Suppressor macrophage (primary cell): ENCODE measurements at regions not wholly inside any gene's neighbourhood (a gene's known extent, or its start where the extent isn't known, plus 50 kb on each side); places are given as distances from the start of the nearest gene placed in this dataset.
A peak's percentile ranks its signal among the peaks of the same experiment; 100 is the strongest.

Source experiments
- DNase-seq, 4 experiments: peaks; one replicate each; pipeline ENCODE4 v3.0.0-alpha.2; 2020 to 2022

DNA sequence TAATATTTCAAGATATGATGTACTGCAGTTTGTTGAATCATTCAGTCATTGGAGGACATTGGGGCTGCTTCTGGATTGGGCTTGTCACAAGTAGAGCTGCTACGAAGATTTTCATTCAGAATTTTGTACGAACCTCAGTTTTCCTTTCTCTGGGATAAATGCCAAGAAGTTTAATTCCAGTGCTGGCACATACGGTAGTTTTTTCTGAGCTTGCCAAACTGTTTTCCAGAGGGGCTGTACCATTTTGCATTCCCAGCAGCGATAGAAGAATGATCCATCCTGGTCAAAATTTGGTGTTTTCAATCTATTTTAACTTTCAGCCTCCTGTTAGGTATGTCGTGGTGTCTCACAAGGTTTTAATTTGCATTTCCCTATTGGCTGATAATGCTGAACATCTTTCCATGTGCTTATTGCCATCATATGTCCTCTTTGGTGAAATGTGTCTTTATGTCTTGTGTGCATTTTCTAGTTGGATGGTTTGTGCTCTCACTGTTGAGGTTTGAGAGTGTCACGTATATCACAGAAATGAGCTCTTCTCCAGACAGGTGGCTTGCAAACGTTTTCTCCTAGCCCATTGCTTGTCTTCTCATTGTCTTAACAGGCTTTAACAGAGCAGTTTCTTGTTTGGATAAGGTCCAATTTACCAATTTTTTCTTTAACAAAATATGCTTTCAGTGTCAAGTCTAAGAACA lies 612.6 kb downstream of the GALR1 start:
- DNase-seq, result no peak

DNA sequence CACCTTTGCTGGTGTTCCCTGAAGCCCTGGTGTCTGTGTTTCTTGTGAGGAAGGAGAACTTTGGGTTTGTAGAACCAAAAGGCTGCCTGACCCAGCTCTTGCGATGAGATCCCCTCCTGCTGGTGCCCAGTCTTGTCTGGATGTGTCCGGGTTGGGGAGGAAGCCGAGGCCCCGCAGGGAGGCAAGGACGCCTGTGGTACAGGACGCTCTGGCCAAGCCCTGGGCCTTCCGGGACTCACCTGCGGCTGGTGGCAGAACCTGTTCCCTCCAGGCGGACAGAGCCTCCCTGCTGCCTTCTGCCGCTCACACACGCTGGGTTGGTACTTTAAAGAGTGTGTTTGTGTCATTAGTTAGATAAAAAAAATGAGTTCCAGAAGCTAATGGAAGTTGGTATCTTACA lies 616.2 kb downstream of the GALR1 start:
- no peak for DNase-seq

DNA sequence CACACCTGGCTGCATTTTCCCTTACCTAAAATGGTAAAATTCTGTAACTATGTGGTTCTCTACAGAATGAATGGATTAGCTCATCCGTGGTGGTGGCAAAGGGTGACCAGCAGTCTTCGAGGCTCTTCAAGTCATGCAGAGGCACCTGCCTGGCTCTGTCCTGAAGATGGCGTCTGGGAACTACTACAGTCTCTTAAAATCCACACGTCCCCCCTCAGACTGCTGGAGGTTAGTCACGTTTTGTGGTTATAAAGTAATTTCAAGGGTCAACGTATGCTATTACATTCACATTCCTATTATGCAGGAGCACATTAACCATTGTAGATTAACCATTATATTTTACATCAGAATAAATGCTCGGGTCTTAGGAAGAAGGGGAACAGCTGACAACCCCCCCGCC lies 616.7 kb downstream of the GALR1 start:
- no peak for DNase-seq

DNA sequence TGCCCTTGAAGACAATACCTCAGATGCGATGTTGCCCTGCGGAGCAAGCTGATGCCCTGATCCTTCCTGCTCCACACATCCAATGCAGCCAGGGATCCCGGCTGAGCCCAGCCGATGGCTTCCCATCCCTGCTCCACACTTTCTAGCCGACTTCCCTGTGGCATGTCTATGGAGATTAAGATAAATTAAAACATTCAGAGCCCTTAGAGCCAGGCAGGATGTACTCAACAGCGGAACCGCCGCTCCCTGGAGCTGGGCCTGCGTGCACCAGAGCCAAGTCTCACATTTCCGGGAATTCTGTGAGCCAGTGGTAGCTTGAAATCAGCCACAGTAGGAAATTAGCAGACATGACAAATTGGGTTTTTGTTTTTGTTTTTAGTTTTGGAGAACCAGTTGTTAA lies 620.6 kb downstream of the GALR1 start:
- no peak for DNase-seq

DNA sequence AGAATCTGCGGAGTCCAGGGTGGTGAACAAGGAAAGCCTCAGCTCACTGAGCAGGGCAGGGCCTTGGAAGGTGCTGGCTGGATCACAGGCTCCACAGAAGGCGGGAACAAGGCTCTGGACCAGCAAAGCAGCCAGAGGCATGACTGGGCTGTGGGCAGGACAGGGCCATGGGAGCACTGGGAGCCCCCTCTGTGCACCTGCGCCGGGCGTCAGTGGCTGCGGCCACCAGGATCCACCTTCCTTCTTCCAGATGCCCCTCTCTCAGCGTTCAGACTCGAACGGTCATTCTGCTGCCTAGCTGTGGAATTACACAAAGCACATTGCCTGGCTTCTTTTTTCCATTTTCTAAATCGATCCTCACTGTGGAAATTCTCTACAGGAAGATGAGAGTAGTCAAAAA lies 621.2 kb downstream of the GALR1 start:
- no peak for DNase-seq

DNA sequence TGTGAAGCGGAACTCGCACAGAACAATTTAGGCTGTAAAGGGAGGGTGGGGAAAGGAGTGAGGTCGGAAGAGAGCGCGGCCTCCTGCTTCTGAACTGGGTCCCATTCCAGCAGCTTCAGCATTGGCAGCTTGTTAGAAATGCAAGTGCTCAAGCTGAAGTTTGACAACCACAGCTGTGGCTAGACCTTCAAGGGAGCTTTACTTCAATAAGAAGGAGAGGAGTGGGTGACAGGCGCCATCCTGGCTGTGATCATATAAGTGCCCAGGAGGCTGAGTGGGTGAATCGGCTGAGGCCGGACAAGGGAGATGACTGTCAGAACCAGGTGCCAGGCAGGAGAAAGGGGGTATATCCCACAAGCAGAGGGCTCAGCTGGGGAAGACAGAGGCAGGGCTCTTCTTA lies 622.5 kb downstream of the GALR1 start:
- no peak for DNase-seq

DNA sequence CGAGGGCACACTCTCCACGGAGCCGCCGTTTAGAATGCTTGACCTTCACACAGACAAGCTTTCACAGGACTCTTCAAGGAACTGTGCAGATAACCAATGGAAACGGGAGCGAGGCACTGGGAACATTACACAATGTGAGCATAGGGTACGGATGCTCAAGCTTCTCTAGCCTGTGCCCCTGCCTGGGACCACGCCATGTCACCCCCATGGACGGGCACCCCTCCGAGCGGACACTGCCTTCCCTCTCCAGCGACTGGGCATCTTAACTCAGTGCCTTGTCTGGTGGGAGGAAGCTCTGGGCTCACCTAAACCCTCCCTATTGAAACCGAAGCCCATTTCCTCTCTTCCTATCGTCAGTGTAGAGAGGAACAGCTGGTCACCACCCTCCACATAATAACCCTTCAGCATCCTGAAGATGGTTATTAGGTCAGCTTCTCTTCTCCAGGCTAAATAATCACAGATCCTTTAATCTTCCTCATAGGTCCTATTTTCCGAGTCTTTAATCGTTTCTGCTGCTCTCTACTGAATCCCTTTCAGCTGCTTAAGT lies 626.7 kb downstream of the GALR1 start:
- DNase-seq, result no peak

DNA sequence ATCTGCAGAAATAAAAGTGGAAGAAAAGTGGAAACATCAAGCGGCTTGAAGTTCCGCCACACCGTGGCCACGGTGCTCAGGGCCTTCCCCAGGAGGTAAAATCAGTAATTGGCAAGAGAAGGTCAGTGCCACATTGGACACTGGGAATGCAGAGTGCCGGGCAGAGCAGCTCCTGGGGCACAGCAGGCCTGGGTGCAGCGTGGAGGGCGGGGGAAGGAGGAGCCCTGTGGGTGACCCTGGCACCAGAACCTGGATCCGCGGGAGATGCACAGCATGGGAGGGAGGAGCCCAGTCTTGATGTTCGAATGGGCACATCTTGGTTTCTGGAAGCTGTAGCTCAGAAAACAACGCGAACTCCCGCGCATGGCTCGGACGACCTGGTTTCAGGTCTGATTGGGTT lies 630.2 kb downstream of the GALR1 start:
- DNase-seq, result no peak

DNA sequence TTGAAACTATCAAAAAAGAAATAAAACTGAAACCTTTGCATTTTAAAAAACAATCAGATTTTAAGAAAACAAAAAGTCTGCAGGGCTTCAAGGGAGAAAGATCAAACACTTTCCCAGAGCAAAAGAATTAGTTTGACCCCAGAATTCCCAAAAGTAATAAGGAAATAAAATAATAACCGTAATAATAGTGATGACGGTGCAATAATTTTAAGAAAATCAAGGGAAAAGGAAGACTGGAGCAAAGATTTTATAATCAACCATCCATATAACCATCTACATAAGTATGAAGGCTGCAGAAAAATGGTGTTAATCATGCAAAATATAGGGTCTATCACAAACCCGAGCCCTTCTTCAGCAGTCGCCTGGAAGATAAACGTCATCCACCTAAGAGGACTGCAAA lies 634.8 kb downstream of the GALR1 start:
- no peak for DNase-seq

DNA sequence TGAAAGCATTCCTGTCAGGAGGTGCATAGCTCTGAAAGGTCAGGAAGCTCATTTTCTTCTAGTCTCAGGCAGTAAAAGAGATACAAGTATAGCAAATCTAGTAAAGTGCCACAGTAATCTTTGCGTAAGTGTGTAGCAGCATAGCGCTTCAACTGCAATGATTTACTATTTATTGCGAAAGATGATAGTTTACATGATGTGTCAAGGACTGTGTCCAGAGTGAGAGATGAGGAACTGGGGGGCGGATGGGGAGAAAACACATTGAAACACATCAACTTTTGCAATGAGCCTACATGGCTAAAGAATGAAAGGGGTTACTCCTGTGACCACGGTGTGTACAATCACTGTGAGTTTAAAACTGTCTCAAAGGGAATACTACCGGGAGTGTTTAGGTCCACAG lies 644.4 kb downstream of the GALR1 start:
- DNase-seq, result peak in 3 of 4 experiments; percentile 2 to 6 (median 3)

DNA sequence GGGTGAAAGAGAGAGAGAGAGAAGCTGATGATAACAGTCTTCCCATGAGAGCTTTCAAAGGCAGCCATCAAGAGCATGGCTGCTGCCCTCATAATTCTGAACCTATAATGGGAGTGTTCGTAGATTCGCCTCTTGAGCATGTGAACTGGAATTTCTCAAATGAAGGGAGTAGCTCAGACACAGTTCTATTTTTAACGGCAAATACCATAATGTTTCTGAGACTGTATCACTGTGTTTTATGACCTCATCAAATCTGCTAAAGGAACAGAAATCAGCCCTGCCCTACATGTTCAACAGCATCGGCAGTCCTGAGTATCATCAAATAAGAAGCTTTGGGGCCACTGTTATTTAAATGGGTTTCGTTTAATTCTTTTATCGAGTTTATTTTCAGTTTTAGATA lies 645.6 kb downstream of the GALR1 start:
- DNase-seq, result no peak

DNA sequence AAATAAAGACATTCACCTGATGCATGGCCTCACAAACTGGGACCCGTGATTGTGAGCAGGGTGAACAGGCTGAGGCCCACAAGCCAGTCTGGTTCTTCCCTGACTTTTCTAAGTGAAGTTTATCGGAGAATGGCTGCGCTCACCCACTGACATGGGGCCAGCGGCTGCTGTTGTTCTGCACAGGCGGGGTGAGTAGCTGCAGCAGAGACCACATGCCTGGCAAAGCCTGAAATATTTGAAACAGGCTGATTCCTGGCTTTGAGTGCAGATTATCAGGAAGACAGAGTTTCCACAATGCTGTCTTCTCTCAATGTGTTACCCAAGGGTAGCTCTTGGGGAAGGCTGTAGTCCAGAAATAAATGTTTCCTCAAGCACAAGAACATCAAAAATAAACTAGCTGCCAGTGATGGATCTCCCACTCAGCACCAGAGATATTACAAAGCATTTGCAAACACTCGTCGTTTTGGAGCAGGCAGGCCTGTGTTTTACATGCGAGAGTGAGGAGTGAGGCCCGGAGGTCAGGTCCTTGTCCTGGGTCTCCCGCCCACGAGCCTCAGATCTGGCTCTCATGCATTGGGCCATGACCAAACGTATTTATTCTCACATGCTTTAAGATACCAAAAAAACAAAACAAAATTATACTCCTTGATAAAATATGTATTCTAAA lies 647.1 kb downstream of the GALR1 start:
- DNase-seq, result no peak

DNA sequence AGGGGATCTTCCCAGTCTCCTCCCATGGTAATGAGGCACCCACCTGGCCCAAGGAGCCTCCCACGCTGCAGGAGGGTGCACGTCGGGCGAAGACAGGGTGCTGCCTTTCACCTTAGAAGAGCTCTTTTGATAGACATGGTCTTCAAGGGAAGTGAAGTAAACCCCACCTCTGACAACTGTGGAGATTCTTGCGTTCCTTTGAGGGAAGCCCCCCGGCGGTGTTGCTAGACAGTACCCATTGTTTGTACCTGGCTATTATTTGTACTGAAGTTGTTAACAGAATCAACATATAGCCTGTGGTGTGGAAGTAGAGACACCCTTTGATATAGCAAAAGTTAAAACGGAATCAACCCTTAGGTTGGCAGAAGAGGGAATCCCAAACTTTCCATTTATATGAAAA lies 648.0 kb downstream of the GALR1 start:
- DNase-seq, result no peak

DNA sequence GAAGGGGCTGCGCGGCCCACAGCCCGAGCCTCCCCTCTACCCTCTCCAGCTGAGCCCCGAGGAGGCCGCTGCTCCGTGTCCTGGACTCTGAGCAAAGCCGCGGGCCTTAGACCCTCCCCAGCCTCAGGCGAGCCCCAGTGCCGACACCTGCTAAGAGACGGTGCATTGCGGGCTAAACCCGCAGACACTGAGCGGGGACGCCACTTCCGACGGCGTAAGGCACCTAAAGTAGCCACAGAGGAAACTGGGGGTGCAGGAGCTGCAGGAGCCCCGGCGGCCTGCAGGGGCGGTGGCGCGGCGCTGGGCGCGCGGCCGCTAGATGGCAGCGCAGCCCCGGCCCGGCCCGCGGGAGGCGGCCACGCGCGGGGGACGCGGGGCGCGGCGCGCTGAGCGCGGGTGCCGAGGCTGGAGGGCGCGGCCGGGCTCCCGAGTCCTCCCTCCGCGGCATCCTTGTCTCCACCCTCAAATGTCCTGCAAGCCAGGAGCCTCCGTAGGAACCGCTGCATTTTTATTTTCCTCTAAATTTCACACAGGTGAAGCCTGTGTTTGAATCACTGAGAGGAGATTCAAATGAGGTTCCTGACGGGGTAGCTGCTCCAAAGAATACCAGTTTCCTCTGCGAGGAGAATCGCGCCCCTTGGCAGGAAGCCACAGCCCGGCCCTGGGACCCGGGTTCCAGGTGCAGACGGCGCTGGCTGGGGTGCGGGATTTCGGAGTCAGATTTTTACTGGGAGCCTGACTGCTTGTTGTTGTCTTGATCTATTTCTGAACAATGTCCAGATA lies 650.5 kb downstream of the GALR1 start:
- peak; percentile 61 to 88 (median 72) for DNase-seq

DNA sequence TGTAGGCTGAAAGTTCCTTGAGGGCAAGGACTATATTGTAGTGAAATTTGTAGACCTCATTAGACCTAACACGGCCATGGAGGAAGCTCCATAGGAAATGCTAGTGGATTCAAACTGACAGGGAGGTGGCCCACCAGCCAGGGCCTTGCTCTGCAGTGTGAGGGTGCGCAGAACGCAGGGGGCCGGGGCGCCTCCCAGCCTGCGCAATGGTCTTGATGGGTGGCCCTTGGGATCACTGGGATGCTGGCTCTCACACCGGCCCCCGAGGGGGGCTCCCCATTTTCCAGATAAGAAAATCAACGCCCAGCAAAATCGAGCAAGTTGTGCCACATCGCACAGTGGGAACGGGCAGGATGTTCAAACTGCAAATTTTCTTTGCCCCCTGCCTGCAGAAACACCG lies 655.4 kb downstream of the GALR1 start:
- DNase-seq, result no peak

DNA sequence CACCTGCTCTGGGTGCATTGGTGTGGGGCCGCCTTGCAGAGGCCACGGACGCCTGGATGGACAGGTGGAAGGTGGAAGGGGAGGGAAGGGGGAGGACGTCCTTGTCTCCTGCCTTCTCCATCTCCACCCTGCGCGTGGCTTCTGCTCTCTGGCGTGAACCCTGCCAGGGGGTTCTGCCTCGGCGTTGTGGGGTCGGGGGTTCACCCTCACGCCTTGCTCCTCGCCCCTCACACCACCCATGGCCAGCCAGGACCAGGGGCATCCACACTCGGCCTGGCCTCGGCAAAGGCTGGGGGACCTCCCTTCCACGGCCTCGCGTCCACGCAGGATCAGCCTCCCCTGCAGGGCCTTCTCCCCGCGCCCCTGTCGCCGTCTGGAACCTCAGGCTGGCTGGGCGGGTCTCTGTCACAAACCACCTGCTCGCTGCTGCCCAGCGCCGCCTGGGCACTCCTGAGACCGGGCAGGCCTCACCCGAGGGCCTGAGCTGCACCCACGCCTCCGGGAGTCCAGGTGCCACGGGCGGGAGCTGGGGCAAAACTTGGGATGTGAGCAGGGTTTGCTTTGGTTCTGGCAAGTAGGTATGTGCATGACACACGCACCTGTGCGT lies 655.9 kb downstream of the GALR1 start:
- no peak for DNase-seq

DNA sequence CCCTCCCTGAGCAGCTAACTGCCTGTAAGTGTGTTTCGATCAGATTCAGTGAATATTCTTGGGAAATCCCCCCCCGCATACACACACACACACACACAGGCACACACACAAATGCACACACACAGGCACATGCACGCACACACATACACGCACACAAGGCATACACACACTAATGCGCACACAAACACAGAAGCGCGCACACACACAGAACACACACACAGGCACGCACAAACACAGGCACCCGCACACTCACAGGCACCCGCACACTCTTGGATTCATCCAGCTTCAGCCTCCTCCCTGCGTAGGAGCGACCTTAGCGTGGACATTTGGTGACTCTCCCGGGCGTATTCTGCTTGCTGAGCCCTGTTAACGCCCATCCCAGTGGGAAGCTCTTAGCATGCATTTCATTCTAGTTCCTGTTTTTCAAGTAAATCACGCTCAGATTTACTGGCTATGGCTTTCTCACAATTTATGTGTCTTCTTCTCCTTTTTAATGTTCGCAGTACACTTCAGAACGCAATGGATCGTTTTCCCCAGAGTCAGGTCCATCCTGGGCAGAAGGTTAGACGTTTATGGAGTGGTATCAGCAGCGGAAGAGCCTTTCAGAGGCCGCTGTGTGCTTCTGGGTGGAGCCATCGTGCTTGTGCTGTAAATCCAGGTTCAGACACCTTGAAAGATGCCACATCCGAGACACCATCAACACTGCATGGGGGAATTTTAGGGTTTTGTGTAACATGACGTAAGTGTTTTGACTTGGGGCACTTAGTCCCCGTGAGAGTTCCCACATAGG lies 656.6 kb downstream of the GALR1 start:
- DNase-seq, result peak in 2 of 4 experiments; percentile 5

DNA sequence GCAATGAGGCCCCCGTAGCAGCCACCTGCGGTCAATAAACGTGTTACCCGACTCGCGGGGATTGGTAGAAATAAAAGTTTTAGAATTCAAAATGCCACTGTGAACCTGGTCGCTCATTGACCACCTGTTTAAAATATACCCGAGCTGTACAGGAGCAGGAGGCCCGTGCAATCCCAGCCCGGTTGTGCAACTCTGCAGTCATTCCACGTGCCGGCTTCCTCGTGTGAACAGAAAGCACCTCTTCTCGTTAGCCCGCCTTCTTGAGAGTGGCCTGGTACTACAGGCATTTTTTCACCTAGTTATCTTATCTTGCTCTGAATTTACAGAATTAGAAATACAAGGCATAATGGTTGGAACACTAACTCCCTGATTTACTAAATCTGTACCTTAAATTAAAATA lies 660.7 kb downstream of the GALR1 start:
- no peak for DNase-seq

DNA sequence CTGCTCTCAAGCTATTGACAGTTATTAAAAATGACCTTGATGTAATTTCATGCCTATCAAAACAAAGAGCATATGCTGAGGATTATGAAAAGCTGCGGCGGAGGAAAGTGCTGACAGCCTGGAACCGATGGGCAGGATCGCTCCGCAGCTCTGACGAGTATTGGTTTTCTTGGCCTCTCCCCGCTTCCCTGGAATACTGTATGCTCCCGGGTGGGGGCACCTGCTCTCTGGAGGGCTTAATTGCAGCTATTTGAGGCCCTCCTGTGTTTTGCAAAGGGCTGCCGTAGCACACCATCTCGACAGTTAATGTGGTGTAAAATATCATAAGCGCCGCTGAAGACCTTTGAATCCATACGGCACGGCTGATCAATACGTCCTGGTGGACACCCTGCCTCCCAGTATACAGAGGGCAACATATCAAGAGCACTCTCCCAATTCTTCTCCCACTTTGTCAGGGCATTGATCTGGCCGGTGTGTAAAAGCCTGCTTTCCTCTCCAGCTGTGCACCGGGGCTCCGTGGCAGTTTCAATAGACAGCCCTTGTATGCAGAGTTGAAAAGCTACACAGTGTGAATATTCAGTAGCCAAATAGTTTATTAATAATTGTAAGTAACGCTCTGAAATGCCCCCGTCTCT lies 662.4 kb downstream of the GALR1 start:
- DNase-seq, result no peak

DNA sequence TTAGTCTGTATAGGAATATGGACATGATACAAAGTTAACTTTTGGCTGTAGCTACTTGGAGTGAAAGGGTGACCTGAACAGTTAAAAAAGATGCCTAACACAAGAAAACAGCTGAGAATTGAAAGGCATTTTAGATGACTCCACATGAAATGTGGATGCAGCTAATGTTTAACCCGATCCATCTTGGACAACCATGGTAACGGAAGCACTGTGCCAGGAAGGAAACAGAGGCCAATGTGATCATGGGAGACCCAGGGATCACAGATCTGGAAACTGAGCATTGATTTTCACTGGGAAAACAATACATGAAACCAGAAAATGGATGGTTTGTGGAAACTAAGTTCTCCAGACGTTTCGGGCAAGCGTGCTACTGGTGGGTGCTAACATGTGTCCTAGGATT lies 669.1 kb downstream of the GALR1 start:
- no peak for DNase-seq

DNA sequence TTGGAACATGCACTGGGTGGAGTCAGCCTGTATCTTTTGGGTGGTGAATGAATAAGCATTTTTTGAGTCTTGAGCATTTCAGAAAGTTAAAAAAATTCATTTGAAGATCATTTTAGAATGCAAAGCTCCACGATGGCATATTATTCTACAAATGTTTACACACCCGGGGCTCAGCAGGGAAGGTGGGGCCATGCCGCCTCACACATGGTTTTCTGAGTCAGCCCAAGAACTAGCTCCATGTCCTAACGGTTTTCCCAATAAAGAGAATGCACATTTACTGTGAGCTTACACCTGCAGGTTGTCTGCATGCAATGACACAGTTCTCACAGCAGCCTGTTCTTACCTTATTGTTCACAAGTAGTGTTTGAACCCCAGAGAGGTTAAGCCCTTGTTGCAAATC lies 670.3 kb downstream of the GALR1 start:
- no peak for DNase-seq

DNA sequence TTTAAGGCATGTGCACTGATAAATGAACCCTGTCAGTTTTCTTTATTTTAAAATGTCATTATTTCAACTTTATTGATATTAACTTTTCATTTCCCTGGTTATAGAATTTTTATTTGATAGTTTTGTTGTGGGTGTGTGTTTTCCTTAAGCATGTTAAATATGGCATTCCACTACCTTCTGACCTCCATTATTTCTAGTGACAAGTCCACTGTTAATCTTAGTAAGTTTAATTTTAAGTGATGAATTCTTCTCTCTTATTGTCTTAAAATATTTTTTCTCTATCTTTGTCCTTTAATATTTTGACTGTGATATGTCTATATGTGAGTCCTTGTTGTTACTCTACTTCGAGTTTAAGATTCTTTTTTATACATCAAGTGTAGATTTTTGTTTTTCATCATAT lies 685.7 kb downstream of the GALR1 start:
- DNase-seq, result no peak
